ENCODE measurements at regions not wholly inside any gene's neighbourhood (a gene's known extent, or its start where the extent isn't known, plus 50 kb on each side); places are given as distances from the start of the nearest gene placed in this dataset.

DNA sequence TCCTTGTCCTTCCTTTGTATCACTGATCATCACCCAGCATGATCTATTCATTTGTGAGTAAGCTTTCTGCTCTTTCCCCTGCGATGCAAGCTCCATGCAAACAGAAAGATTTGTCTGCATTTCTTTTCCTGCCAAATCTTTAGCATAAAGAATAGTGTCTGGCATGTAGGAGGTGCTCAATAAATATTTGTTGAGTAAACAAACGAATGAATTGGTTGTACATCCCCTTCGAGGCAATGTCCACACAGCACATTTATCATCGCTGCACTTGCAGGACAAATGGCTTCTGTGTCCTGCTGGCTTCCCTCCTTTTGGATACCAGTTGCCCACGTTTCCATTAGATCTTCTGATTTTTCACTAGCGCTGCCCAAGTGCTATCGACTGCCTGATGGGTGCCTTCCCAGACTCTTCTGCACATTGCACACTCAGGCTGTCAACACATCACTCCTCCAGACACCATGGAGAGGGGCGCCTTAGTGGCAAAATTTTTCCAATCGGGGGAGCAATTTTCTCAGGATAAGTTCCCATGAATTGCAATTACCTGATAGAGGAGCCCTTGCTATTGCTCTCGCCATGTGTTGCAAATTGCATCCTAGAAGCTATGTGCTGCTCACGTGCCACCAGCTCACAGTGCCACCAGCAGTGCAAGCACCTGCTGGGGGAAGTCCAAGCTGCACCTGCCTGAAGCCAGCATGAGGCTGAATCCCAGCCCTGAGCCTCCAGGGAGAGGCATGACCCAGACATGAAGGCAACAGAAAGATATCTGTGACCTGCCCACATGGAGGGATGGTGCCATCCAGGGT lies 206.6 kb downstream of the KIF26A start:
- H2AFZ ChIP-seq (ENCODE audit: low read depth, low read length) = no peak overlapping the region
- no peak for TF ChIP-seq SMC3 (conservative IDR thresholded peaks at IDR 0.05; ENCODE audit: poor library complexity)
- no peak for TF ChIP-seq EZH2 (IDR thresholded peaks at IDR 0.05; ENCODE audit: borderline replicate concordance, insufficient read depth, low read length, poor library complexity, severe bottlenecking)
- TF ChIP-seq TAF1 (IDR thresholded peaks at IDR 0.05; ENCODE audit: low read depth) = no peak
- no peak for TF ChIP-seq POLR2AphosphoS5 (IDR thresholded peaks at IDR 0.05)
- TF ChIP-seq, protein P1, sequence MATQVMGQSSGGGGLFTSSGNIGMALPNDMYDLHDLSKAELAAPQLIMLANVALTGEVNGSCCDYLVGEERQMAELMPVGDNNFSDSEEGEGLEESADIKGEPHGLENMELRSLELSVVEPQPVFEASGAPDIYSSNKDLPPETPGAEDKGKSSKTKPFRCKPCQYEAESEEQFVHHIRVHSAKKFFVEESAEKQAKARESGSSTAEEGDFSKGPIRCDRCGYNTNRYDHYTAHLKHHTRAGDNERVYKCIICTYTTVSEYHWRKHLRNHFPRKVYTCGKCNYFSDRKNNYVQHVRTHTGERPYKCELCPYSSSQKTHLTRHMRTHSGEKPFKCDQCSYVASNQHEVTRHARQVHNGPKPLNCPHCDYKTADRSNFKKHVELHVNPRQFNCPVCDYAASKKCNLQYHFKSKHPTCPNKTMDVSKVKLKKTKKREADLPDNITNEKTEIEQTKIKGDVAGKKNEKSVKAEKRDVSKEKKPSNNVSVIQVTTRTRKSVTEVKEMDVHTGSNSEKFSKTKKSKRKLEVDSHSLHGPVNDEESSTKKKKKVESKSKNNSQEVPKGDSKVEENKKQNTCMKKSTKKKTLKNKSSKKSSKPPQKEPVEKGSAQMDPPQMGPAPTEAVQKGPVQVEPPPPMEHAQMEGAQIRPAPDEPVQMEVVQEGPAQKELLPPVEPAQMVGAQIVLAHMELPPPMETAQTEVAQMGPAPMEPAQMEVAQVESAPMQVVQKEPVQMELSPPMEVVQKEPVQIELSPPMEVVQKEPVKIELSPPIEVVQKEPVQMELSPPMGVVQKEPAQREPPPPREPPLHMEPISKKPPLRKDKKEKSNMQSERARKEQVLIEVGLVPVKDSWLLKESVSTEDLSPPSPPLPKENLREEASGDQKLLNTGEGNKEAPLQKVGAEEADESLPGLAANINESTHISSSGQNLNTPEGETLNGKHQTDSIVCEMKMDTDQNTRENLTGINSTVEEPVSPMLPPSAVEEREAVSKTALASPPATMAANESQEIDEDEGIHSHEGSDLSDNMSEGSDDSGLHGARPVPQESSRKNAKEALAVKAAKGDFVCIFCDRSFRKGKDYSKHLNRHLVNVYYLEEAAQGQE (IDR thresholded peaks at IDR 0.05; ENCODE audit: borderline replicate concordance) = no peak
- TF ChIP-seq MXI1 (conservative IDR thresholded peaks at IDR 0.05; ENCODE audit: poor library complexity, severe bottlenecking) = no peak
- TF ChIP-seq, protein P2, sequence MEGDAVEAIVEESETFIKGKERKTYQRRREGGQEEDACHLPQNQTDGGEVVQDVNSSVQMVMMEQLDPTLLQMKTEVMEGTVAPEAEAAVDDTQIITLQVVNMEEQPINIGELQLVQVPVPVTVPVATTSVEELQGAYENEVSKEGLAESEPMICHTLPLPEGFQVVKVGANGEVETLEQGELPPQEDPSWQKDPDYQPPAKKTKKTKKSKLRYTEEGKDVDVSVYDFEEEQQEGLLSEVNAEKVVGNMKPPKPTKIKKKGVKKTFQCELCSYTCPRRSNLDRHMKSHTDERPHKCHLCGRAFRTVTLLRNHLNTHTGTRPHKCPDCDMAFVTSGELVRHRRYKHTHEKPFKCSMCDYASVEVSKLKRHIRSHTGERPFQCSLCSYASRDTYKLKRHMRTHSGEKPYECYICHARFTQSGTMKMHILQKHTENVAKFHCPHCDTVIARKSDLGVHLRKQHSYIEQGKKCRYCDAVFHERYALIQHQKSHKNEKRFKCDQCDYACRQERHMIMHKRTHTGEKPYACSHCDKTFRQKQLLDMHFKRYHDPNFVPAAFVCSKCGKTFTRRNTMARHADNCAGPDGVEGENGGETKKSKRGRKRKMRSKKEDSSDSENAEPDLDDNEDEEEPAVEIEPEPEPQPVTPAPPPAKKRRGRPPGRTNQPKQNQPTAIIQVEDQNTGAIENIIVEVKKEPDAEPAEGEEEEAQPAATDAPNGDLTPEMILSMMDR (IDR thresholded peaks at IDR 0.05; ENCODE audit: poor library complexity, severe bottlenecking) = no peak
- no peak overlapping the region for H3K4me3 ChIP-seq (ENCODE audit: low read length)
- no peaks in the 10 kb centered on the region for H3K9me2 ChIP-seq (ENCODE audit: insufficient read depth, low read length)
- H3K79me2 ChIP-seq (replicated peaks; ENCODE audit: insufficient read depth, low read length) = no peaks in the 10 kb centered on the region
- H3K27ac ChIP-seq (ENCODE audit: low read length) = no peak overlapping the region
- H3K4me2 ChIP-seq (ENCODE audit: low read length) = no peak overlapping the region
- no peak overlapping the region for H3K9ac ChIP-seq (ENCODE audit: low read length)
- H3K9me3 ChIP-seq (ENCODE audit: low read length) = no peaks in the 10 kb centered on the region
- no peaks in the 10 kb centered on the region for H3K36me3 ChIP-seq (ENCODE audit: insufficient read depth, low read length)
- H3F3A ChIP-seq (ENCODE audit: insufficient read depth, low read length, poor library complexity, severe bottlenecking) = no peaks in the 10 kb centered on the region
- H4K20me1 ChIP-seq (ENCODE audit: insufficient read depth) = no peaks in the 10 kb centered on the region
- no peaks in the 10 kb centered on the region for H3K27me3 ChIP-seq (ENCODE audit: insufficient read depth, low read depth, low read length)

DNA sequence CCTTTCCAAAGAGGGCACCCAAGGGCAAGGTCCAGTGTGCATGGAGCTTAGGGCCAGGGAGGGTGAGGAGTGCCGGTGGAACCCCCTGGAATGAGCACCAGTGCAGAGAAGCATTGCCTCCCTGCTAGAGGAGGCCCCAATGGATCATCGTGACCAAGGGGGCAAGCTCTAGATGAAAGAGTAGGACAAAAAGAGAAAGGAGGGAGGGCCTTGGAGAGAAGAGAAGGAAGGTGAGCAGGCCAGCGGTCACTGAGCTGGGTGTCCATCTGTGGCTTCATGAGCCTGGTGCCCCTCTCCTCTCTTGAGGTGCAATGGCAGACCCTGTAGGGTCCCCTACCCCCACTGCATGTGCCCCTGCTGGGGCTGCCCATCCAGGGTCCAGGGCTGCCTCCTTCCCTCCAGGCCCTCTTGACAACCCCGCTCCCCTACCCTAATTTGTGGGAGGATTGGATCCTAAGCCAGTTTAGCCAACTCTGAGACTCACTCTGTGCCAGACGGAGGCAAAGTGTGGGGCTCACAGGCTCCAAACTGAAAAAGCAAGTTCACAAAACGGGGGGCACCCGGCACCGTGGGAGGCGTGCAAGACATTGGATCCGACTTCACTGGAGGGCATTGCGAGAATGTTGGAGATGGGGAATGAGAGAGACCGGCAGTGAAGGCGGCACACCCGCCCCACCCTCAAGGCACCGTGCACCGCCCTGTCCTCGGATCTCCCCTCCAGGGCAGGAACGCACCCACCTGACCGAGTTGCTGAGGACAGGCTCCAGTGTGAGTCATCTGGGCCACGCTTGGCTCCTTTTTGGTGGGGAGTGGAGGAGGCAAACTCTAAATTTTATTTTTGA lies 207.5 kb downstream of the KIF26A start:
- H4K20me1 ChIP-seq (ENCODE audit: insufficient read depth) = no peaks in the 10 kb centered on the region
- no peaks in the 10 kb centered on the region for H3K27me3 ChIP-seq (ENCODE audit: insufficient read depth, low read depth, low read length)
- no peaks in the 10 kb centered on the region for H3F3A ChIP-seq (ENCODE audit: insufficient read depth, low read length, poor library complexity, severe bottlenecking)
- TF ChIP-seq MXI1 (conservative IDR thresholded peaks at IDR 0.05; ENCODE audit: poor library complexity, severe bottlenecking) (no peak), RAD21 (conservative IDR thresholded peaks at IDR 0.05) (no peak), EP300 (conservative IDR thresholded peaks at IDR 0.05; ENCODE audit: poor library complexity, severe bottlenecking) (no peak), EZH2 (IDR thresholded peaks at IDR 0.05; ENCODE audit: borderline replicate concordance, insufficient read depth, low read length, poor library complexity, severe bottlenecking) (no peak), TAF1 (IDR thresholded peaks at IDR 0.05; ENCODE audit: low read depth) (no peak), SMC3 (conservative IDR thresholded peaks at IDR 0.05; ENCODE audit: poor library complexity) (no peak), POLR2AphosphoS5 (IDR thresholded peaks at IDR 0.05) (no peak)
- TF ChIP-seq, protein P1 (IDR thresholded peaks at IDR 0.05; ENCODE audit: borderline replicate concordance) = no peak
- TF ChIP-seq, protein P2 (IDR thresholded peaks at IDR 0.05; ENCODE audit: poor library complexity, severe bottlenecking) = no peak
- no peak overlapping the region for H3K4me2 ChIP-seq (ENCODE audit: low read length)
- H3K9me3 ChIP-seq (ENCODE audit: low read length) = no peaks in the 10 kb centered on the region
- no peak overlapping the region for H3K27ac ChIP-seq (ENCODE audit: low read length)
- no peak overlapping the region for H2AFZ ChIP-seq (ENCODE audit: low read depth, low read length)
- no peak overlapping the region for H3K4me3 ChIP-seq (ENCODE audit: low read length)
- no peaks in the 10 kb centered on the region for H3K36me3 ChIP-seq (ENCODE audit: insufficient read depth, low read length)
- no peaks in the 10 kb centered on the region for H3K9me2 ChIP-seq (ENCODE audit: insufficient read depth, low read length)
- no peaks in the 10 kb centered on the region for H3K79me2 ChIP-seq (replicated peaks; ENCODE audit: insufficient read depth, low read length)
- no peak overlapping the region for H3K9ac ChIP-seq (ENCODE audit: low read length)
